Fibroblast of pulmonary artery (primary cell): ENCODE measurements at regions not wholly inside any gene's neighbourhood (a gene's known extent, or its start where the extent isn't known, plus 50 kb on each side); places are given as distances from the start of the nearest gene placed in this dataset.
A peak's percentile ranks its signal among the peaks of the same experiment; 100 is the strongest.

Experiments used
- DNase-seq: peaks from one replicate; pipeline ENCODE4 v3.0.0-alpha.2; 2010; ENCODE audit warnings: low read depth
- H3K4me3 ChIP-seq: replicated peaks from 2 replicates; pipeline ENCODE4 v1.5.1; 2011; ENCODE audit warnings: low read depth, mild to moderate bottlenecking, control low read depth, low read length, moderate library complexity
- TF ChIP-seq, protein P1 (sequence below): IDR thresholded peaks from 2 replicates; pipeline ENCODE4 v1.5.1; 2011; ENCODE audit warnings: mild to moderate bottlenecking, control low read depth, low read length, inconsistent platforms; ENCODE audit errors: missing control alignments

DNA sequence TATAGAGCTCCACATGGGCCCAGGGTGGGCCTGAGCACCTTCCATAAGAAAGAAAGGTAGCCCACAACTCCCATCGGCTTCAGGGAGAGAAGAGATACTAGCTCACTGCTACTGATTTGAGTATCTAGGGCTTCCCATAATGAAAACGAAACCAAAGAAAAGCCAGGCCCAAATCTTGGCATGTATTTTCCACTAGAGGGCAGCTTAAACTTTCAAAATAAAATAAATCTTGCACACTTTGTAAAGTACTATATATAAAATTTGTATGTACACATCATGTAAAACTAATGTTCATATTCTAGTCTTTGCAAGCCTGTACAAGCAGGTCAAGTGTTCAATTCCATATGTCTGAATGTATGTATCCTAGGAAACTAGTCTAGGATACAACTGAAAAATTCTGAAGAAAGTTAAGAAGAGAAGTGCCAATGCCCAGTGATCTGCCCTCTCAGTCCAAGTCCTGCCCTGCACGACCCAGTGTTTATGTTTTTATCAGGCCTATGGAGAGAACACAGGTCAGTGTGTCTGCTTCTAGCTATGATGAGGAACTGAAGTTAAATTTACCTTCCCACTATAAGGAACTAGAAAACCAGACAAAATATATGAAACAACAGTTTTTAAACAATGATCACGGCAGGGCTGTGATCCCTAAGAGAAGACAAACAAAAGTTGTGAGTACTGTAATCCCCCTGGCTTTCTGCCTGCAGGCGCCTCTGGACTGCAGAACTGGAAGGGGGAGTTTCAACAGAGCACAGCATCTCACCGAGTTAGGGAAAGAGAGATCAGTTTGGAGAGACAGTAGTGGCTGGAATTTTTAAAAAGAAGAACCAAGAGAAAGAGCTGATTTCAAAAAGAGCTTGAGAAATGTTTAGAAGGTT, 475.7 kb downstream of the UQCRFS1 start:
- TF ChIP-seq, protein P1, sequence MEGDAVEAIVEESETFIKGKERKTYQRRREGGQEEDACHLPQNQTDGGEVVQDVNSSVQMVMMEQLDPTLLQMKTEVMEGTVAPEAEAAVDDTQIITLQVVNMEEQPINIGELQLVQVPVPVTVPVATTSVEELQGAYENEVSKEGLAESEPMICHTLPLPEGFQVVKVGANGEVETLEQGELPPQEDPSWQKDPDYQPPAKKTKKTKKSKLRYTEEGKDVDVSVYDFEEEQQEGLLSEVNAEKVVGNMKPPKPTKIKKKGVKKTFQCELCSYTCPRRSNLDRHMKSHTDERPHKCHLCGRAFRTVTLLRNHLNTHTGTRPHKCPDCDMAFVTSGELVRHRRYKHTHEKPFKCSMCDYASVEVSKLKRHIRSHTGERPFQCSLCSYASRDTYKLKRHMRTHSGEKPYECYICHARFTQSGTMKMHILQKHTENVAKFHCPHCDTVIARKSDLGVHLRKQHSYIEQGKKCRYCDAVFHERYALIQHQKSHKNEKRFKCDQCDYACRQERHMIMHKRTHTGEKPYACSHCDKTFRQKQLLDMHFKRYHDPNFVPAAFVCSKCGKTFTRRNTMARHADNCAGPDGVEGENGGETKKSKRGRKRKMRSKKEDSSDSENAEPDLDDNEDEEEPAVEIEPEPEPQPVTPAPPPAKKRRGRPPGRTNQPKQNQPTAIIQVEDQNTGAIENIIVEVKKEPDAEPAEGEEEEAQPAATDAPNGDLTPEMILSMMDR, result peak; percentile 58
- DNase-seq, result peak; percentile 60
- H3K4me3 ChIP-seq, result no peak overlapping the region

DNA sequence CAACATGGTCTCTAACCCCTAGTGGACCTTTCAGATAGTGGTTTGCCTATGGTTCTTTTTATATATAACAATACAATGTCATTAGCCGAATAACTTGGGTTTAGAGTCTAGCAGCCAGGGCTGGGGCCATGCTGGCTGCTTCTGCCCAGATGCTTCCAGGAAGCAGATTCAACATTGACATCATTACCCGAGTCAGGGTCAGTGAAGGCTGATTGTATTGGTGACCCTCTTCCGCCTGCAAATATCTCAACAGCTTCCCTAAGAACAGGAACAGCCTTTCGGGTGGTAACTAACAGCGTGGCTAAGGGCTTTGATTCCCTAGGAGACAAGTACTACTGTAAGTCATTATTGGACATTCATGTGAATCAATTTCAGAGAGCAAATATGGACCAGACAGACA, 476.4 kb downstream of the UQCRFS1 start:
- no peak for DNase-seq
- TF ChIP-seq, protein P1, result no peak
- H3K4me3 ChIP-seq, result no peak overlapping the region

DNA sequence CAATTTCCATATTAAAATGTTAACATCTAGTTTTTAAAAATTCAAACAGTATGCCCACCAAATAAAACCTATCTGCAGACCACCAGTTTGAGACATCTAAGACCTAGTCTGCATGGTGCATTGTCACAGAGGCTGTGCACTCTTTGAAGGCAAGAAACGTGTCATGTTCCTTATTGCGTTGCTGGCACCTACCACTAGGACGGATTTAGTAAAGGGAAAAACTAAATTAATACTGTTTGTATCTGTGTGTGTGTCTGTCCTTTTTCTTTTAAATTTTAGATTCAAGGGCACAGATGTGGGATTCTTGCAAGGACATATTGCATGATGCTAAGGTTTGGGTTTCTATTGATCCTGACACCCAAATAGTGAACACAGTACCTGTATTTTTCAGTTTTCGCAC, 481.4 kb downstream of the UQCRFS1 start:
- H3K4me3 ChIP-seq, result no peak overlapping the region
- DNase-seq, result no peak
- TF ChIP-seq, protein P1, result no peak

DNA sequence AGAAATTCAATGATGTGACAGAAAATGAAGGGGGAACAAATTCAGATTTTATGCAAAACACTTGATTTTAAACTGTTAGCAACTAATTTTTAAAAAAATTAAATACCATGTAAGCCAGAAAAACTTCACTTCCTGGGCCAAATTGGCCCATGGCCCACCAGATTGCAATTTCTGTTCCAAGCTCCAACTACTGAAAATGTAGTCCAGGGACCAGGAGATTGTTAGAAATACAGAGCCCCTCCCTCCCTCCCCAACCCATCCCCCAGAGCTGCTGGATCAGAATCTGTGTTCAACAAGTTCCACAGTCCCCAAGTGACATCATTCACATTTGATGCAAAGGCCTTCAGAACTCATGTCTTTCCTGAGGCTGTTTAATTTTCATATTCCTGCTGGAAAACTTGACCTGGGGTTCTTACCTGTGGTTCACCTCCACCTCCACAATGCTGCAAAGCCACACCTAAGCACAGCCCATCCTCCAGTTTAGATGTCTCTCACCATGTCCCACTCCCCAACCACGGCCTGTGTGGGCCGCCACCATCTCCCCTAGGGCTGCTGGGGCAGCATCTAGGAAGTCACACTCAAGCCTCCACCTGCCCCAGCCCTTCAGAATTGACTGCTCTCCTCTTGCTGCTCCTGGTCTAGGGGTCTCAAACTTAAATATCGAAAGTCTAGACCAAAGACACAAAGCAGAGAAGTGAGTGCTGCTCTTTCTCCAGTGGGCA, 482.0 kb downstream of the UQCRFS1 start:
- no peak overlapping the region for H3K4me3 ChIP-seq
- TF ChIP-seq, protein P1, result no peak
- no peak for DNase-seq

DNA sequence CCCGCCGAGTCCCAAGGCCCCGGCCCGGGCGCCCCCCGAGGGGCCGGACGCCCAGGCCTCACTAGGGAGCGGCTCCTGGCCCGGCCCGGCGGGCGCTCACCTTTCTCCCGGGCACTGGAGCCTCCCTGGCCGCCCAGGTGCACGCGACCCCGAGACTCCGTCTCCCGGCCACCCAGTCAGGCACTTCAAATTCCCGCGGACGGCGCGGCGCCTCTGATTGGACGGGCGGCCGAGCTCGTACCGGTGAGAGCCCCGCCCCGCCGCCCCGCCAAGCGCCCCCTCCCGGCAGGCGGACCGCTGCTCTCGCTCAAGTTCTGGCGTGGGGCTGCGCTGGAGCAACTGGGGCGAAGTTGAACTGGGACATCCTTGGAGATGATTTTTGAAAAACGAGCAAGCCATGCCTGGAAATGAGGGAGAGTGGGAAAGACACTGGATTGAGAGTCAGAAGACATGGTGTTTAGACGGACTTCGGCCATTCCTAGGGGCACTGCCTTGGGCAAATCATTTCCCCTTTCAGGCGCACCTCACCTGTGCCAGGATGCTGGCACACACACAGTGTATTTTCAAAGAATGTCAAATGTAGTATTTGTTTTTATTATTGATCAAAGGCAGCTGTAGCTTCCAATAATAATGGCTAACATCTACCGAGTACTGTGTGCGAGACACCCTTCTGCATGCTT, 485.3 kb downstream of the UQCRFS1 start:
- TF ChIP-seq, protein P1, result peak; percentile 3
- peak; percentile 21 for DNase-seq
- H3K4me3 ChIP-seq, result peak overlapping the region; percentile 41

DNA sequence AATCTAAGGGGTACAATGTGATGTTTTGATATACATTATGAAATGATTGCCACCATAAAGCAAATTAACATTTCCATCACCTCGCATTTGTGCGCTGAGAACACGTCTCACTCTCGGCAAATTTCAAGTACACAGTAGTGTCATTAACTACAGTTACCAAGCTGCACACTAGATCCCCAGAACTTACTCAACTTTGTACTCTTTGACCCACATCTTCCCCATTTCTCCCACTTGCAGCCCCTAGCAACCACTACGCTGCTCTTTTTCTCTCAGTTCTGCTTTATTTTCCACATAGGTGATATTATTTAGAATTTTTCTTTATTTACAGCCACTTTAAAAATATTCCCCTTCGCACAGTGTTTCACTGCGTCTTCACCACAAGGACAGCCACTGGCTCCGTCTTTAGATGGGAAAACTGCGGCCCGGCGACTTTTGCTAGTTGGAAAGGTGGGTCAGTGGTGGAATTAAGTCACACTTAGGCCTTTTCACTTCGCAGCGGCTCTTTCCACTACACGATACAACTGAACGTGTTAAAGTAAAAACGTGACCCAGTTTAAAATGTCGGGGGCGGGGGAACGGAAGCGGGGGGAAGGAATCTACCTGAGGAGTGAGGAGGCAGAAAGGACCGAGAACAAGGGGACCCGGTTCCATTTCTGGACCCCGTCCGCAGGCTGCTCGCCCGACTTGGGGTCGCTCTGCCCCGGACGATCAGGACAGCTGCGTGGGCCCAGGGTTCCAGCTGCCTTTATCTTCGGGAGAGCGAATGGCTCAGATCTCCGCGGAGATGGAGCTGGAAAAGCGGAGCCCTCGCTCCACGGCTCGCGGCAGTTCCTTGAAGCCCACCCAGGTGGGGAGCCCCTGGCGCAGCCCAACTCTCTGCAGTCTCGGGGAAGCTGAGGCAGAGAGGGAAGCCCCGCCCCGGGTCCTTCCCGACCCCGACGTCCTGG, 486.1 kb downstream of the UQCRFS1 start:
- DNase-seq, result no peak
- TF ChIP-seq, protein P1, result no peak
- peak overlapping the region; percentile 41 for H3K4me3 ChIP-seq
